Neuronal stem cell (in vitro differentiated cells): ENCODE measurements at regions not wholly inside any gene's neighbourhood (a gene's known extent, or its start where the extent isn't known, plus 50 kb on each side); places are given as distances from the start of the nearest gene placed in this dataset.
A peak's percentile ranks its signal among the peaks of the same experiment; 100 is the strongest.

Experiments used
- DNase-seq: peaks from one replicate; pipeline ENCODE4 v3.0.0-alpha.2; 2013; ENCODE audit warnings: low spot score
- H2AFZ ChIP-seq: one replicate; pipeline ENCODE4 v1.6.1; 2013; ENCODE audit warnings: mild to moderate bottlenecking, low read length, inconsistent platforms
- H2AK5ac ChIP-seq: 2 replicates; pipeline ENCODE4 v1.6.1; 2013; ENCODE audit warnings: low read depth, mild to moderate bottlenecking, inconsistent platforms, low read length, moderate library complexity, mixed read lengths
- H2BK120ac ChIP-seq: 2 replicates; pipeline ENCODE4 v1.6.1; 2013; ENCODE audit warnings: low read depth, mild to moderate bottlenecking, inconsistent platforms, low read length, moderate library complexity, mixed read lengths
- H2BK12ac ChIP-seq: one replicate; pipeline ENCODE4 v1.6.1; 2013; ENCODE audit warnings: low read length, inconsistent platforms
- H2BK15ac ChIP-seq: 2 replicates; pipeline ENCODE4 v1.6.1; 2013; ENCODE audit warnings: mild to moderate bottlenecking, low read length, inconsistent platforms, mixed read lengths
- H2BK5ac ChIP-seq: one replicate; pipeline ENCODE4 v1.6.1; 2013; ENCODE audit warnings: inconsistent platforms, mild to moderate bottlenecking, low read length, moderate library complexity
- H3K14ac ChIP-seq: one replicate; pipeline ENCODE4 v1.6.1; 2013; ENCODE audit warnings: low read length, inconsistent platforms
- H3K18ac ChIP-seq: 2 replicates; pipeline ENCODE4 v1.6.1; 2013; ENCODE audit warnings: low read length, inconsistent platforms
- H3K23ac ChIP-seq: 2 replicates; pipeline ENCODE4 v1.6.1; 2013; ENCODE audit warnings: low read depth, mild to moderate bottlenecking, mixed read lengths, low read length, inconsistent platforms; ENCODE audit not compliant: poor library complexity
- H3K27ac ChIP-seq: replicated peaks from 3 replicates; pipeline ENCODE4 v1.5.1; 2013; ENCODE audit warnings: low read length, inconsistent platforms
- H3K27me3 ChIP-seq, 3 experiments: 2 replicates each; pipeline ENCODE4 v1.6.1; 2013; ENCODE audit warnings: low read length in 3 of 3, mild to moderate bottlenecking in 2 of 3, inconsistent platforms in 1 of 3, low read depth in 1 of 3, mixed read lengths in 1 of 3, moderate library complexity in 1 of 3; ENCODE audit not compliant: control insufficient read depth in 3 of 3, insufficient read depth in 3 of 3
- H3K36me3 ChIP-seq, 2 donors: replicated peaks in 1 of 2; 2 replicates each; pipeline ENCODE4 v1.6.1; 2013; ENCODE audit warnings: low read length in 2 of 2; ENCODE audit not compliant: control insufficient read depth in 2 of 2, insufficient read depth in 2 of 2
- H3K4ac ChIP-seq: 2 replicates; pipeline ENCODE4 v1.6.1; 2013; ENCODE audit warnings: inconsistent platforms, mild to moderate bottlenecking, low read length, moderate library complexity
- H3K4me1 ChIP-seq, 2 donors: 1 replicate in 1 of 2; 2 replicates in 1 of 2; pipeline ENCODE4 v1.6.1; 2013; ENCODE audit warnings: low read length in 2 of 2, low read depth in 1 of 2; ENCODE audit not compliant: control insufficient read depth in 2 of 2, insufficient read depth in 1 of 2
- H3K4me2 ChIP-seq: one replicate; pipeline ENCODE4 v1.6.1; 2013; ENCODE audit warnings: mild to moderate bottlenecking, low read length, inconsistent platforms; ENCODE audit not compliant: insufficient read depth, poor library complexity, severe bottlenecking
- H3K4me3 ChIP-seq, 2 donors: 2 replicates each; pipeline ENCODE4 v1.5.1; 2013; ENCODE audit warnings: low read length in 2 of 2, mild to moderate bottlenecking in 2 of 2, inconsistent platforms in 1 of 2, moderate library complexity in 1 of 2
- H3K79me1 ChIP-seq: one replicate; pipeline ENCODE4 v1.6.1; 2013; ENCODE audit warnings: low read depth, mild to moderate bottlenecking, inconsistent platforms, low read length, moderate library complexity
- H3K9ac ChIP-seq: one replicate; pipeline ENCODE4 v1.6.1; 2013; ENCODE audit warnings: mild to moderate bottlenecking, low read depth, low read length, inconsistent platforms; ENCODE audit not compliant: poor library complexity
- H3K9me3 ChIP-seq, 2 donors: replicated peaks in 1 of 2; 2 replicates each; pipeline versions ENCODE3 to v1.6.1; 2013; ENCODE audit warnings: low read length in 2 of 2, mild to moderate bottlenecking in 2 of 2, inconsistent platforms in 1 of 2, low read depth in 1 of 2, mixed read lengths in 1 of 2, moderate library complexity in 1 of 2; ENCODE audit not compliant: control insufficient read depth in 2 of 2, insufficient read depth in 1 of 2
- H4K8ac ChIP-seq: one replicate; pipeline ENCODE4 v1.6.1; 2013; ENCODE audit warnings: low read depth, mild to moderate bottlenecking, inconsistent platforms, low read length, moderate library complexity
- H4K91ac ChIP-seq: one replicate; pipeline ENCODE4 v1.6.1; 2013; ENCODE audit warnings: low read length, low read depth, mild to moderate bottlenecking, inconsistent platforms; ENCODE audit not compliant: poor library complexity
- WGBS, 2 donors: extraction: QIAGEN DNeasy Blood & Tissue Kit; methylation state at CpG; one replicate each; pipeline ENCODE4 v1.1.7; 2013; ENCODE audit warnings: missing lambda C conversion rate in 2 of 2, mixed read lengths in 1 of 2; ENCODE audit not compliant: insufficient read length in 2 of 2, insufficient replicate concordance in 1 of 2; ENCODE audit errors: extremely low coverage in 2 of 2; 5-methylcytosine and 5-hydroxymethylcytosine counted together

DNA sequence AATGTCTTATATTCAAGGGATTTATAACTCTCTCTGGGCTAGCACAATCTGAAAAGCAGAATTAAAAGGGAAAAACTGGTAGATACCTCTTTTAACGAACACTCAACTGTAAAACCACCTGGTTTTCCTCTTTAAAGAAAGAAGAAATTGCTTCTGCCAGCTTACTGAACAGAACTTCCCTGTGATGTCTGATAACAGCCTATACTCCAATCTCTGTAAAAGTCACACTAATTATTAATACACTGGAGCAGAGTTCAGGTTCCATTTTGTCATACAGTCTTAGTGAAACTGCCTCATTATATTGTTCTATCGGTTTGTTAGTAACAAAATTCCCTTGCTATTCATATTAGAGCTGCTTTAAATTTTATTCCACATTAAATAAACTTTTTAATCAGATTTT lies 251.0 kb upstream of the STARD13 start:
- no peak overlapping the region for H3K4me3 ChIP-seq

GRCh38 chr13:33537026-33537425 lies 251.5 kb upstream of the STARD13 start:
- no CpG with 5 or more reads among the region's 5 CpGs for WGBS, 2 donors
- H3K79me1 ChIP-seq: no peaks in the 10 kb centered on the region
- no peak overlapping the region for H2BK5ac ChIP-seq
- no peak overlapping the region for H2AK5ac ChIP-seq
- no peaks in the 10 kb centered on the region for H3K36me3 ChIP-seq
- no peak overlapping the region for H3K27ac ChIP-seq
- no peak overlapping the region for H2AFZ ChIP-seq
- no peak overlapping the region for H3K23ac ChIP-seq
- no peak overlapping the region for H3K9ac ChIP-seq
- no peak overlapping the region for H3K4me3 ChIP-seq
- H3K27me3 ChIP-seq: no peaks in the 10 kb centered on the region
- H3K9me3 ChIP-seq: no peaks in the 10 kb centered on the region
- no peak overlapping the region for H3K4ac ChIP-seq
- H2BK12ac ChIP-seq: no peak overlapping the region
- peaks cover 0 to 7% of the 10 kb centered on the region in 2 donors for H3K4me1 ChIP-seq
- no peak overlapping the region for H2BK15ac ChIP-seq
- DNase-seq: no peak
- no peak overlapping the region for H4K91ac ChIP-seq
- no peak overlapping the region for H3K14ac ChIP-seq
- H3K4me2 ChIP-seq: no peak overlapping the region
- no peak overlapping the region for H3K18ac ChIP-seq
- no peak overlapping the region for H2BK120ac ChIP-seq
- no peak overlapping the region for H4K8ac ChIP-seq

More for the DNA sequence above, 251.0 kb upstream of the STARD13 start:
- no peak overlapping the region for H3K27ac ChIP-seq
- H3K4me1 ChIP-seq: peaks cover 0 to 7% of the 10 kb centered on the region in 2 donors
- no peaks in the 10 kb centered on the region for H3K27me3 ChIP-seq
- no CpG with 5 or more reads among the region's 2 CpGs for WGBS, 2 donors
- H3K18ac ChIP-seq: no peak overlapping the region
- no peak overlapping the region for H4K8ac ChIP-seq
- H3K23ac ChIP-seq: no peak overlapping the region
- H3K4me2 ChIP-seq: no peak overlapping the region
- H2BK120ac ChIP-seq: no peak overlapping the region
- no peaks in the 10 kb centered on the region for H3K79me1 ChIP-seq
- no peak overlapping the region for H3K9ac ChIP-seq
- no peaks in the 10 kb centered on the region for H3K36me3 ChIP-seq
- no peak overlapping the region for H2BK5ac ChIP-seq
- no peak overlapping the region for H3K14ac ChIP-seq
- H2BK15ac ChIP-seq: no peak overlapping the region
- H2AFZ ChIP-seq: no peak overlapping the region
- H2AK5ac ChIP-seq: no peak overlapping the region
- no peak overlapping the region for H3K4ac ChIP-seq
- no peak for DNase-seq
- H3K9me3 ChIP-seq: no peaks in the 10 kb centered on the region
- H2BK12ac ChIP-seq: no peak overlapping the region
- H4K91ac ChIP-seq: no peak overlapping the region

DNA sequence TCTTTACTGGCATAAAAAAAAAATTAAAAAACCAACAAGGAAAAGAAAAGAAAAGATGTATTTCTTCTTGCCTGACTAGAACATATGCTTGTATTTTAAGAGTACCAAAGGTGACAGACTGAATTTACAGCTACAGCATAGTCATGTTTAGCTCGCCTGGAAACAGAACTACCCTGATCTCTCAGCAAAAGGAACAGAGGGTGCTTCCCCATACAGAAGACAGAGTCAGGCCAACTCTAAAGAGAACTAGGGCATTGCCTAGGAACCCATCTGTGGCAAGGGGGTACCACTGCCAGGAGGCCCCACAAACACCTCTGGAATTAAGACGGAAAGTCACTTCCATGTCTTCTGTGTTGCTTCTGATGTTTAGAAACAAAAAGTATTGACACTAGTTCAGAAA lies 252.1 kb upstream of the STARD13 start:
- no peak for DNase-seq

DNA sequence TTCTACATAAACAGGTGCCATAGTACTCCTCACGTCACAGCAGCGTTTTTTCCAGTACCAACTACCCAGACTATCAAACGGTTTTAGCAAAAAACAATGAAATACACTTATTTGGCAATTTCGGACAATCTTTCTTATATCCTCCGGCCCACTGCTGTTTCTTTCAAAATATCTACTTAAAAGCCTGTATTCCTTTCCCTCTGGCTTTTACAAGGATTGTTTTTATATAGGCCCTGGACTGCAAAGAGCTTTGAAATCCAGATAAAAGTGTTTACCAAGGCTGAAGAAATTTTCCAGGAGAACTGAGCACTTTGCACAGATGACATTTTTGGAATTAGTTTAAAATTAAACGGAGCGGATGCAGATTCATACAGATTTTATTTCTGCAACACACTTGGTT lies 255.9 kb upstream of the STARD13 start:
- no peak overlapping the region for H3K18ac ChIP-seq
- no peak overlapping the region for H3K9ac ChIP-seq
- H2AK5ac ChIP-seq: no peak overlapping the region
- H3K4ac ChIP-seq: no peak overlapping the region
- no peak for DNase-seq
- H3K23ac ChIP-seq: no peak overlapping the region
- peaks cover 0 to 1% of the 10 kb centered on the region in 2 donors for H3K9me3 ChIP-seq
- H2BK15ac ChIP-seq: no peak overlapping the region
- peaks cover 0 to 7% of the 10 kb centered on the region in 2 donors for H3K4me1 ChIP-seq
- H3K27me3 ChIP-seq: no peaks in the 10 kb centered on the region
- peak overlapping the region; percentile 87 for H2AFZ ChIP-seq
- no peaks in the 10 kb centered on the region for H3K79me1 ChIP-seq
- no peaks in the 10 kb centered on the region for H3K36me3 ChIP-seq
- no peak overlapping the region for H2BK5ac ChIP-seq
- H4K91ac ChIP-seq: no peak overlapping the region
- peak overlapping the region in 1 of 2 donors; percentile 58 for H3K4me3 ChIP-seq
- H3K27ac ChIP-seq: peak overlapping the region; percentile 49
- no peak overlapping the region for H2BK12ac ChIP-seq
- no CpG with 5 or more reads among the region's 7 CpGs for whole genome bisulfite sequencing, 2 donors
- no peak overlapping the region for H3K14ac ChIP-seq
- no peak overlapping the region for H4K8ac ChIP-seq
- H2BK120ac ChIP-seq: no peak overlapping the region
- no peak overlapping the region for H3K4me2 ChIP-seq

More for the DNA sequence above, 252.1 kb upstream of the STARD13 start:
- WGBS, 2 donors: no CpG with 5 or more reads among the region's 2 CpGs
- Histone ChIP-seq H4K91ac (no peak overlapping the region), H3K18ac (no peak overlapping the region), H4K8ac (no peak overlapping the region), H3K4me1 (peaks cover 0 to 7% of the 10 kb centered on the region in 2 donors), H3K9me3 (no peaks in the 10 kb centered on the region), H3K27ac (peak overlapping the region; percentile 1), H3K4me2 (no peak overlapping the region), H3K27me3 (no peaks in the 10 kb centered on the region), H2BK12ac (no peak overlapping the region), H2BK120ac (no peak overlapping the region), H3K23ac (no peak overlapping the region), H3K79me1 (no peaks in the 10 kb centered on the region), H3K14ac (no peak overlapping the region), H2AK5ac (no peak overlapping the region), H3K9ac (no peak overlapping the region), H3K4ac (no peak overlapping the region), H3K36me3 (no peaks in the 10 kb centered on the region), H3K4me3 (no peak overlapping the region), H2BK15ac (no peak overlapping the region), H2AFZ (peak overlapping the region; percentile 57), H2BK5ac (no peak overlapping the region)
